Thoracic aorta (tissue), 2 donors: ENCODE measurements at regions not wholly inside any gene's neighbourhood (a gene's known extent, or its start where the extent isn't known, plus 50 kb on each side); places are given as distances from the start of the nearest gene placed in this dataset.
"Not testable (repeated sequence)": the region's sequence is repeated elsewhere in the genome, so short reads cannot be mapped to it uniquely, and the experiment has no call there.

Experiments used
- ATAC-seq: fragments of 150-250 bp; one replicate; pipeline ENCODE4 v1.8.0; 2017; ENCODE audit warnings: low read depth; ENCODE audit not compliant: insufficient number of reproducible peaks, low FRiP score
- DNase-seq: peaks from one replicate; pipeline ENCODE4 v3.0.0-alpha.2; 2020; ENCODE audit warnings: low spot score
- H3K27ac ChIP-seq, 2 donors: fragments of 200-600 bp; sonication (generic); 1 replicate in 1 of 2; 2 replicates in 1 of 2; pipeline ENCODE4 v1.5.1; 2016; ENCODE audit warnings: mild to moderate bottlenecking in 2 of 2, moderate library complexity in 2 of 2
- H3K27me3 ChIP-seq: fragments of 200-600 bp; sonication (generic); replicated peaks from 2 replicates; pipeline ENCODE4 v1.6.0; 2016; ENCODE audit warnings: mild to moderate bottlenecking; ENCODE audit not compliant: insufficient read depth
- H3K36me3 ChIP-seq: fragments of 200-600 bp; sonication (generic); one replicate; pipeline ENCODE4 v1.5.1; 2016
- H3K4me1 ChIP-seq, 2 donors: fragments of 200-600 bp; sonication (generic); 1 replicate in 1 of 2; 2 replicates in 1 of 2; pipeline versions ENCODE4 v1.5.1 to v1.6.0; 2016; ENCODE audit warnings: low read depth in 2 of 2, mild to moderate bottlenecking in 1 of 2; ENCODE audit not compliant: control insufficient read depth in 1 of 2
- H3K4me3 ChIP-seq: fragments of 200-600 bp; sonication (generic); 2 replicates; pipeline ENCODE4 v1.5.1; 2016; ENCODE audit warnings: mild to moderate bottlenecking
- H3K9me3 ChIP-seq: fragments of 200-600 bp; sonication (generic); 2 replicates; pipeline ENCODE4 v1.5.1; 2016
- CTCF ChIP-seq: fragments of 200-600 bp; sonication (generic); IDR thresholded peaks from one replicate; pipeline ENCODE4 v1.5.1; 2019; ENCODE audit warnings: antibody characterized with exemption

DNA sequence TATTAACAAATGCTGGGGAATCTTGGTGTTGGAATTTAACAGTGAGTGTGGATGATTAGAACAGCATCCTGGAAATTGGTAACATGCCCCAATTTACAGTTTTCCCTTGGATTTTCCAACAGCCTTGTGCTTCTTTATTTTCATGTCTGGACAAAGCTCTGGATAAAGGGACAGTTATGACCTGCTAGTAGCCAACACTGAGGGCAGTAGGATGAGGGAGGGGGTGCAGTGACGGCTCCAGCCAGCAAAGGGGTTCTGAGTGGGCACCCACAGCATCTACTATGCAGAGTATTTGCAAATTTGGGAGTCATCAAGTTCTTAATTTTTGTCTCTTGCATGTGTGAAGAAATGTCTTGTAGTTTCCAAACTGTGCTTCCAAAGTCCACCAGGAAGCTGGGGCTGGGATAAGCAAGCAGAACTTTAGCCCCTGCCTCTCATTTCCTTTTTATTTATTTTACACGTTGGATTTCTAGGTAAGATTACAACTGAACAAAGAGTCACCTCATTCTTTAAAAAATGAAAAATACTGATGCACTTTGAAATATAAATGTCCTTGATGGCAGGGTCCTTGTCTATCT, 63.0 kb upstream of the SELENOP start:
- no peak for ATAC-seq

DNA sequence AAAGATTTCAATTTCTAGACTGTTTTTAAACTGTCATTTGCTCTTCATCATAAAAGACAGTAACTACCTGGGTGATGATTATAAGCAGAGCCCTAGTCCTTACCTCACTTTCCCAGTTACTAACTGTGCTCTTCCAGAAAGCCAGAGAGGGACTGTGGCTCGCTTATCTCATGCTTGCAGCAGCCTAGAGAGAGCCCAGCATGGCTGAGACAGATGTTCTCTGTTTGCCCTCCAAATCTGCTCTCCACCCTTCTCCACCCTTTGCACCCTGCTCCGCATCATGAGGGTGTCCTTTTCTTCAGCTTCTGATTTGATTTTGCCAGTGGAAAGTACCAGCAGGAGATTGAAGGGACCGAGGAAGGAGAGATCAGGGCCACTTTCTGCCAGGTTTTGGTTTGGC, 61.2 kb upstream of the SELENOP start:
- peaks cover 9% of the 10 kb centered on the region for H3K9me3 ChIP-seq
- H3K27me3 ChIP-seq: no peaks in the 10 kb centered on the region
- TF ChIP-seq CTCF: no peak
- H3K4me1 ChIP-seq: no peaks in the 10 kb centered on the region
- DNase-seq (no peak), ATAC-seq (no peak)
- H3K4me3 ChIP-seq: no peak overlapping the region
- no peak overlapping the region for H3K27ac ChIP-seq
- no peaks in the 10 kb centered on the region for H3K36me3 ChIP-seq

More for the DNA sequence above, 63.0 kb upstream of the SELENOP start:
- no peaks in the 10 kb centered on the region for H3K27me3 ChIP-seq
- no peaks in the 10 kb centered on the region for H3K36me3 ChIP-seq
- no peaks in the 10 kb centered on the region for H3K4me1 ChIP-seq
- H3K9me3 ChIP-seq: no peaks in the 10 kb centered on the region
- TF ChIP-seq CTCF: no peak
- no peak overlapping the region for H3K27ac ChIP-seq
- H3K4me3 ChIP-seq: no peak overlapping the region
- no peak for DNase-seq

DNA sequence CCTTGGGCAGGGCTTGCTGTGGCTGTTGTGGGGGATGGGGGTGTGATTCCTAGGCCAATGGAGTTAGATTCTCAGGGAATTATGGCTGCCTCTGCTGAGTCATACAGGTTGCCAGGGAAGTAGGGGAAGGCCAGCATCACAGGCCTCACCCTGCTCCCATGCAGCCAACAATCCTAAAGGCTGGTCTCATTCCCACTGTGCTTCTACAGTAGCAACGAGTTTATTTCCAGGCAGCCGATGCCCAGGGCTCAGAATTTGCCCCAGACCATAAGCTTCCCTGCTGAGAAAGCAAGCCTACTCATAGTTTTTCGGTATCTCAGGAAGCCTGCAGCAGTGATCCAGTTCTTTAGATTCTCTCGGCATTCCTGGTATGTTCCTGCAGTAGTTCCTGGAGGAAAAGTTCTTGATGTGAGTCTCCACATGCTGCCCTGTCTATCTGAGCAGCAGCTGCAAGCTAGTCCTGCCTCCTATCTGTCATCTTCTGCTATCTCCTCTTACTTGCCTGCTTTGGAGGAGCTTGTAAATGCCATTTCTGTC, 59.3 kb upstream of the SELENOP start:
- H3K4me1 ChIP-seq: no peaks in the 10 kb centered on the region
- no peak overlapping the region for H3K4me3 ChIP-seq
- DNase-seq: no peak
- no peaks in the 10 kb centered on the region for H3K36me3 ChIP-seq
- no peak overlapping the region for H3K27ac ChIP-seq
- TF ChIP-seq CTCF: no peak
- H3K9me3 ChIP-seq: peaks cover 9% of the 10 kb centered on the region
- H3K27me3 ChIP-seq: no peaks in the 10 kb centered on the region
- no peak for ATAC-seq

DNA sequence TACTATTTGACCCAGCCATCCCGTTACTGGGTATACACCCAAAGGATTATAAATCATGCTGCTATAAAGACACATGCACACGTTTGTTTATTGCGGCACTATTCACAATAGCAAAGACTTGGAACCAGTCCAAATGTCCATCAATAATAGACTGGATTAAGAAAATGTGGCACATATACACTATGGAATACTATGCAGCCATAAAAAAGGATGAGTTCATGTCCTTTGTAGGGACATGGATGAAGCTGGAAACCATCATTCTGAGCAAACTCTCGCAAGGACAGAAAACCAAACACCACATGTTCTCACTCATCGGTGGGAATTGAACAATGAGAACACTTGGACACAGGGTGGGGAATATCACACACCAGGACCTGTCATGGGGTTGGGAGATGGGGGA, 56.7 kb upstream of the SELENOP start:
- DNase-seq: not testable (repeated sequence)

DNA sequence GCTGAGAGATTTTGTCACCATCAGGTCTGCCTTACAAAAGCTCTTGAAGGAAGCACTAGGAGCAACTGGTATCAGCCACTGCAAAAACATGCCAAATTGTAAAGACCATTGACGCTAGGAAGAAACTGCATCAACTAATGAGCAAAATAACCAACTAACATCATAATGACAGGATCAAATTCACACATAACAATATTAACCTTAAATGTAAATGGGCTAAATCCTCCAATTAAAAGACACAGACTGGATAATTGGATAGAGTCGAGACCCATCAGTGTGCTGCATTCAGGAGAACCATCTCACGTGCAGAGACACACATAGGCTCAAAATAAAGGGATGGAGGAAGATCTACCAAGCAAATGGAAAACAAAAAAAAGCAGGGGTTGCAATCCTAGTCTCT, 53.1 kb upstream of the SELENOP start:
- H3K27ac ChIP-seq, H3K36me3 ChIP-seq, H3K27me3 ChIP-seq, DNase-seq, ATAC-seq, H3K4me1 ChIP-seq, H3K9me3 ChIP-seq, H3K4me3 ChIP-seq: not testable (repeated sequence)

More for the DNA sequence above, 56.7 kb upstream of the SELENOP start:
- not testable (repeated sequence) for H3K36me3 ChIP-seq, H3K4me1 ChIP-seq, H3K27me3 ChIP-seq, H3K27ac ChIP-seq, H3K9me3 ChIP-seq, H3K4me3 ChIP-seq, ATAC-seq
